NCI-H748 treated with DMSO at 0.1 percent for 48 hours (cell line): ENCODE measurements at regions not wholly inside any gene's neighbourhood (a gene's known extent, or its start where the extent isn't known, plus 50 kb on each side); places are given as distances from the start of the nearest gene placed in this dataset.
A peak's percentile ranks its signal among the peaks of the same experiment; 100 is the strongest.

Source experiments
- DNase-seq: peaks from one replicate; lab custom pipeline; 2025; lab: John Stamatoyannopoulos, UW

- DNase-seq: no peak
Measured at GRCh38 chr20:22315073-22315472, 269.3 kb downstream of the FOXA2 start.

DNA sequence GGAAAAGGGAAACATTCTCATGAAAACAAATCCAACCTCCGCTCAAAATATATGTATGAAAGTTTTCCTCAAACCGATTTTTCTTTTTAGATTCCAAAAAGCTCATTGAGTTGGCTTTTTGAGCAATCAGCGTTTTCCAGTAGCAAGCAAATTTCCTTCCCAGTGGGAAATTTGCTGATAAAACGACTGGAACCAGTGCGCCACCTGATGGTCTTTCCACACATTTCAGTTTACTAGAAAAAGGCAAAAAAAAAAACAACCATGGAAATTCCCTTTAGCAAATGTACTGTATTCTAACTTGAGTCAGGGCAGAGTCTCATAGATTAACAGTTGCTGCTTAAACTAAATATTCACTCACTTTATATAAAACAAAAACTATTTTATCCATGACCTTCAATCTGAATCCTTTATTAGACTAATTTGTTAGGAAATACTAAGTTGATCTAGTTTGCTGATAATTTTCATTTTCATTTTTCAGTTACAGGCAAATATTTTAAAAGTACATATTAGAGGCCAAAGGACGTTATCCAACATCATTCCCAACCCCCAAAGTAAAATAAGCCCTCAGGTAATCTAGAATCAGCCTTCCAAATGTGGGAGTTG, 271.5 kb downstream of the FOXA2 start:
- DNase-seq: peak; percentile 36

GRCh38 chr20:22308934-22309333, 275.4 kb downstream of the FOXA2 start:
- no peak for DNase-seq

DNA sequence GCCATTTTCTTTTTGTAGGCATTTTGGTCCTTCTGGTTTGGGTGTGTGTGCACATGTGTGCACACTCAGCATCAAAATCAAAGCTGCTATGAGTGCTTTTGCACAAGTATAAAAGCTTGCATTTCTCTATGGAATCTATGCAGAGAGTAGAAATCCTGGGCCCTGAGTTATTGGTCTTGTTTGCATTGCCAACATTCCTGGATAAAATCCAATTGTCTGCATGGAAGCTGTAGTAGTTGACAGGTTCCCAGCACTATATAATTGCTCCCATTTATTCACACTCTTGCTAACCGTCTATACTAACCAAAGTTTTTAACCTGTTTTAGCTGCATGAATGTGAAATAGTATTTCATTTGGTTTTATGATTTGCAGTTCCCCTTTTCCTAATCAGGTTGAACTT, 277.0 kb downstream of the FOXA2 start:
- DNase-seq: no peak

- DNase-seq: no peak
Measured at GRCh38 chr20:22305381-22305780, 279.0 kb downstream of the FOXA2 start.

DNA sequence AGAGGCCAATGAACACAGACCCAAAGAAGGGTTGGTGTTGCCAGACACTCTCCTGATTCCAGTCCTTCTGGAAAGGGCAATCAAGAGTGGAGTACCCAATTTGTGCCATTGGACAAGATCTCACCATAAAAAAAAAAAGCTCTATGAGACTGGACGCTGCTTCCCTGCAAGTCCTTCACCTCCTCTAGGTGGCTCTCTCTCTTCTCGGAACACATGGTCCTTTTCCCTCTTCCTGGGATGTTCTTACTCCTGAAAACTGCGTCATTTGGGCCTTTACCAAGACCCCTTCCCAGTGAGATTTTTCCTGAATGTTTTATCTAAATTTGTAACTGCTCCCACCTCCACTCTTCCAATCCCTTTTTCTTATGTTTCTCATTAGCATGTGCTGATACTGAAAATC, 280.8 kb downstream of the FOXA2 start:
- DNase-seq: no peak

GRCh38 chr20:22302039-22302438, 282.3 kb downstream of the FOXA2 start:
- DNase-seq: no peak

DNA sequence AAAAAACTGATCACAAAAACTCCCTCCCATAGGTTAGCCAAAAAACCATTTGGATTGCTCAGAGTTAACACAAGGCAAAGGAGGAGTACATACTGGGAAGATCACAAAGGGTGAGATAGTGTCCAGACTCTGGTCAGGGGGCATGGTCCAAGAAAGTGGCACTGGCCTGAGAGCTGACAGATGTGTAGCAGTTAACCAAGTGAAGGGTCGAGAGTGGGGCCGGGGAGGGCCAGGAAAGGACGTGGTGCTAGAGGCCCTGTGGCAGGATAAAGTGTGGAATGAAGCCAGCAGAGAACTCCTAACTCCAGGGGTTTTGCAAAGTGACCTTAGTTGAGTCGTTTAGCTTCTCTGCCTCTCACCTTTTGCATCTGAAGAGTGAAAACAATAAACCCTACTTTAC, 290.5 kb downstream of the FOXA2 start:
- DNase-seq: no peak

DNA sequence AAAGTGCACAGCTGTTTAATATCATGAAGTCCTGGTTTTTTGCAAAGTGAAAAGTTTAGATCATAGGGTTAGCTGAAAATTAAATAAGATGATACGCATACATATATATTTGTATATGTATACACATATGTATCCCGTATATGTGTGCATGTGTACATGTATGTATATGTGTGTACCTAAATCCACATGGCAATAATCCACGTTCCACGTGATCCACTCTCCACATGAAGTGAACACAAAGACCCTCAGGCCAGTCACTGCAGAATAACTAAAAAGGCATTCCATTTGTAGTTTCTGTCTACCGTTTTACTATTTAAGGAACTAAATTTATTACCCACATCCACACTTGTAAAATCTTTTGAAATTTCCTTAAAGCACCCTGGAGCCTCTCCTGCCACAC, 294.9 kb downstream of the FOXA2 start:
- DNase-seq: no peak

DNA sequence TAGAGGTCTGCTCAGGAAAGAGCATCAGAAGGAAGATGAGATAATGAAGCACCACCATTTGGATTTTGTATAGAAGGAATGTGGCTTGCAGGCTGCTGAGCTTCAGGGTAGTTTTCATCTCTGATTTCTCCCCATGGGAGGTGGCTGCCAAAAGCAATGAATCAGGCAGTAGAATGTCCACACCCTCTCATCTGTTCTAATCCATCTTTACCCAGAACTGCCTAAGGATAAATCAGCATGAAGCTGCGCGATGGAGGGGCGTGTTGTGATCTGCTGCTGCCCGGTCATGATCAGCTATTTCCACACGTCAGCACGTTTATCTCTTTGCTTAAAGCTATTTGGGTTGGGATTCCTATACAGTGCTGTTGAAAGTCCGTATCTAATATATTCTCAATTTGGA, 295.4 kb downstream of the FOXA2 start:
- DNase-seq: no peak

DNA sequence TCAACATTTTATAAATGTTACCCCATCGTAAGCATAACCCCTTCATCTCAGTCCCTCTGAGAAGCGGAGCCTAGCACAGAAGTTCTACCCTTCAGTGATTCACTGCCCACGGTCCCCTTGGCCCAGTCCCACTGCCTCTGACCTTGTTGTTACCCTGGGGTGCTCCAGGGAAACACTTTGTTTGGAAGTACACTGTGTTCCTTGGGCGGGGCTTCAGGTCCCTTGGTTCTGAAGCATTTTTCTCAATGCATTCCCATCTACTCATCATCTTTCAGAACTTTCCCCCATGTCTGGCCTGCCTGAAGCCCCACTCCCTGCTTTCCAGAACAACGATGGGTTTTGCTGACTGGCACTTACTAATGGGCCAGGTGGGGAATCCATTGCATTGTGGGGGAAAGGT, 296.2 kb downstream of the FOXA2 start:
- DNase-seq: no peak

DNA sequence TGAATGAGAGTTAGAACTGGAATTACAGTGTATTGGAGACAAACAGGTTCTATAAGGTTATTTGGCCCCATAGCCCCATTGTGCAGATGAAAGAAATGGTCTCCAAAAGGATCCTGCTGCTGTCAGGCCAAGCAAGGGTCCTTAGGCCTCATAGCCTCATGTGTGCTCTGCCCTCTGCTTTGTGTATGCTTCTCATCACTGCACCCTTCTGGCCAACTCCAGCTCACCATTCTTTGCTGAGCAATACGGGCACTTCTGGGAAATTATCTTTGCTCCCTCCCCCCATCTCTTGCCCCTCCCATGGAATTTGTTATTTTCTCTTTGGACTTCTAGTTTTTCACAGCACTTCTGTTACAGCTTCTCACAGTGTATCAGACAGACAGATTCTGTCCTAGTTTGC, 298.8 kb downstream of the FOXA2 start:
- DNase-seq: no peak

- DNase-seq: no peak
Measured at GRCh38 chr20:22282696-22283095, 301.7 kb downstream of the FOXA2 start.

- no peak for DNase-seq
Measured at GRCh38 chr20:22274330-22274729, 310.0 kb downstream of the FOXA2 start.

- no peak for DNase-seq
Measured at GRCh38 chr20:22268675-22269074, 315.7 kb downstream of the FOXA2 start.

DNA sequence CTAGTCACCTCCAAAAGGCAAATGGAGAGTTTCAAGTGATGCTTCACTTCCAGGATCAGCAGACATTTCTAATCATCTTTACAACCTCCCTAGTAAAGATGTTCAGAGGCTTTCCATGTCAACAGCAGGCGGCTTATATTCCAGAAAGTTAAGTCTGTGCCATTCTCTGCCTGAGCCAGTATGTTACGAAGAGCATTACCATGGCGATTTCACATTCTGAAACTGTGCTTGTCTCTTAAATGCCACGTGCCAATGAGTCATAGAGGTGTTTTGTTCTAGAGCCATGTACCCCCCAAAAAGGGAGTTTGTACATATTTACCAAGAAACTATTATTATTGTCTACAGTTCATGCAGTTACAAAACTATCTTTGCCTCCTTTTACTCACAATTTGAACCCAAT, 319.5 kb downstream of the FOXA2 start:
- no peak for DNase-seq

DNA sequence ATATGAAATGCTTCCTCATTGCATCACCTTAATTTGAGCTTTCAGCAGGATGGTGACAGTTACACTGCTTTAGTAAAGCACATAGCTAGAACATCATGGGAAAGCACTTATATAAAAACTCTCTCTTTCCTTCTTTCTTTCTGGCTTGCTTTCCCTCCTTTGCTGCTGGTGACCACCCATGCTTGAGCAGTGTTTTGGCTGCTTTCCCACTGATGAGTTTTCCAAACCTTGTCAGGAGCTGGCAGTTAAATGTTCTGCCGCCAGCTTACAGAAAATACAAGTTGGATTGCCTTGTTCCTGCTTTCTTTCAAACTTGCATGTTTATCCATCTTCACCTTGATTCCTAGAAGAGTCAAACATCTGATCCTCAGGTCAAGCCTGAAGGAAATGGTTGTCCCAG, 323.9 kb downstream of the FOXA2 start:
- DNase-seq: no peak

GRCh38 chr20:22257912-22258311, 326.5 kb downstream of the FOXA2 start:
- no peak for DNase-seq

DNA sequence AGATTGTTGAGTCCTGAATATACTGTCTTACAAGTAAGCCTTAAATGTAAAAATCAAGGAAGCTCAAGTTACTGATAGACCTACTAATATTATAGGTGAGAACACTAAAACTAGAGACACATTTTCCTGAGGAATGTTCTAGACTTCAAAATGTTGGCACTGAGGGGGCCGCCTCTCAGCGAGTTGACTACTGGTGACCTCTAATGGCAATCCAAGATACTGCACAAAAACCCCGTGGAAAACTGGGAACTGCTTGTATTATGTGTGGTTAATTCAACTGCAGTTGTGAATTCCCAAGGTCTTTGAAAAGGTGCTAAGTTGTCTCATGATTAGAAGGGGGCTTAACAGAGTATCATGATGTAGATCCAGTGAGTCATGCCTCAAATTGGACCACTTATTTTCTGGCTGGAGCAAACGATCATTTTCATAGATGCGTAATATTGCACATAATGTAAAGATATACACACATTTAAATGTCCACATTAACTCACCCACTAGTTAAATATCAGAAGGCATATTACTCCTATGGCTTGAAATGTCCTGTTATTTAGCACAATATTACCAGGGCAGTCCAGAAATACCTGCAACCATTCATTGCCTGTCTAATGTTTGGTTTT, 336.2 kb downstream of the FOXA2 start:
- DNase-seq: peak; percentile 11

- no peak for DNase-seq
Measured at GRCh38 chr20:22245139-22245538, 339.2 kb downstream of the FOXA2 start.

- no peak for DNase-seq
Measured at GRCh38 chr20:22243067-22243466, 341.3 kb downstream of the FOXA2 start.

GRCh38 chr20:22241609-22242008, 342.8 kb downstream of the FOXA2 start:
- no peak for DNase-seq

GRCh38 chr20:22232923-22233322, 351.4 kb downstream of the FOXA2 start:
- DNase-seq: no peak

DNA sequence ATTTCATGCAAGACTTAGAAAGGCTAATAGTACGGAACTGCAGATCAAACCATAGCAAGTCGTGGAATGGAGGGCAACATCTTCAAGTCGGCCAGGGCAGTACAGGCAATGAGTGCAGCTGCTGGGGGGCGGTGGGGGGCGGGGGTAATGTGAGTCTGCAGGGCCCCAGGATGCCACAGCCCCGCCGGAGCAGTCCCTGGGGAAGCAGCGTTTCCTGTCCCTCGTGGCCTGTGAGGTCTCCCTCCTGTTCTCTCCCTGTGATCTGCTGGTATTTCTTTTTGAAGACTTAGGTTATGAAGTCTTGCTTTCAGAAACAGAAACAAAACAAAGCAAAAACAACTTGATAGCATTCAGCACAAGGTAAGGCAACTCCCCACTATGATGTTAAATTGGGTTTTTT, 351.9 kb downstream of the FOXA2 start:
- DNase-seq: no peak
